ENCODE measurements at regions not wholly inside any gene's neighbourhood (a gene's known extent, or its start where the extent isn't known, plus 50 kb on each side); places are given as distances from the start of the nearest gene placed in this dataset.

DNA sequence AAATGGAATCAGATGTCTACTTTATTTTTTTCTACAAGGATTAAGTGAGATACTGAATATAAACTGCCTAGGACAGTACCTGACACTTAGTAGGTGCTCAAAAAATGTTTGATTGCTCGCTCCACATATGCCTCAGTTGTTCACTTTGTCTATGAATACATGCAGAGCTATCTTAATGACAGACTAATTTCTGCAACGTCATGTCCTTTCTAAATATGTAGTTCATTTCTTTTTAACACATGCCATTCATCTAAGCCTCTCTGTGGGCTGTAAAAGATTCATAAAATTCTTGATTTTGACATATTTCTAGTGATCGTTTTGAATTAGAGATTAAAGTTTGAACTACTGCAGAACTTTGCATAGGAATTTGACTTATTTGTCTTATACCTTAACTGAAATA lies 176.3 kb upstream of the STXBP6 start:
- TF ChIP-seq, protein P1, sequence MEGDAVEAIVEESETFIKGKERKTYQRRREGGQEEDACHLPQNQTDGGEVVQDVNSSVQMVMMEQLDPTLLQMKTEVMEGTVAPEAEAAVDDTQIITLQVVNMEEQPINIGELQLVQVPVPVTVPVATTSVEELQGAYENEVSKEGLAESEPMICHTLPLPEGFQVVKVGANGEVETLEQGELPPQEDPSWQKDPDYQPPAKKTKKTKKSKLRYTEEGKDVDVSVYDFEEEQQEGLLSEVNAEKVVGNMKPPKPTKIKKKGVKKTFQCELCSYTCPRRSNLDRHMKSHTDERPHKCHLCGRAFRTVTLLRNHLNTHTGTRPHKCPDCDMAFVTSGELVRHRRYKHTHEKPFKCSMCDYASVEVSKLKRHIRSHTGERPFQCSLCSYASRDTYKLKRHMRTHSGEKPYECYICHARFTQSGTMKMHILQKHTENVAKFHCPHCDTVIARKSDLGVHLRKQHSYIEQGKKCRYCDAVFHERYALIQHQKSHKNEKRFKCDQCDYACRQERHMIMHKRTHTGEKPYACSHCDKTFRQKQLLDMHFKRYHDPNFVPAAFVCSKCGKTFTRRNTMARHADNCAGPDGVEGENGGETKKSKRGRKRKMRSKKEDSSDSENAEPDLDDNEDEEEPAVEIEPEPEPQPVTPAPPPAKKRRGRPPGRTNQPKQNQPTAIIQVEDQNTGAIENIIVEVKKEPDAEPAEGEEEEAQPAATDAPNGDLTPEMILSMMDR (conservative IDR thresholded peaks at IDR 0.05; ENCODE audit: low read depth, low read length): no peak
- no peak for TF ChIP-seq EZH2 (IDR thresholded peaks at IDR 0.05; ENCODE audit: low read length, unreplicated experiment)

All from PC-3 (cell line).